K562 (cell line): ENCODE measurements at regions not wholly inside any gene's neighbourhood (a gene's known extent, or its start where the extent isn't known, plus 50 kb on each side); places are given as distances from the start of the nearest gene placed in this dataset.

Experiments
- ATAC-seq: fragments of 200-7000 bp; cut with Tn5 transposase; 3 replicates; pipeline ENCODE4 v1.9.1; 2020; ENCODE audit warnings: moderate library complexity
- BruUV-seq: library from RNA; stranded (reverse); fragments of 400-500 nt; replicated peaks from 2 replicates; lab custom pipeline; 2021; lab: Mats Ljungman, UMichigan
- CTCF ChIA-PET: fragments of 300-600 bp; formaldehyde crosslinking; extraction: SDS; loops from one replicate; lab custom pipeline; 2021; ENCODE audit warnings: low intra/inter-chr PET ratio; lab: Yijun Ruan, JAX
- POLR2A ChIA-PET: fragments of 300-600, 350-650 bp; sonication (Branson Sonifier 250); formaldehyde crosslinking; extraction: SDS; loops from one replicate; lab custom pipeline; 2021; ENCODE audit warnings: antibody characterized with exemption, inconsistent platforms; lab: Yijun Ruan, JAX
- DNase-seq, 4 experiments: peaks; one replicate each; pipeline versions ENCODE4 v3.0.0 to v3.0.0-alpha.2; 2011 to 2018; ENCODE audit warnings: low spot score in 3 of 4, mixed read lengths in 3 of 4; ENCODE audit errors: extremely low read depth in 1 of 4
- FAIRE-seq: peaks from 2 replicates; lab custom pipeline; 2011; peaks lifted over from hg19 to GRCh38; lab: Jason Lieb, UNC
- H2AFZ ChIP-seq: 2 replicates; pipeline ENCODE4 v1.6.0; 2011; ENCODE audit warnings: low read depth, low read length, control low read depth, inconsistent platforms
- H3K27ac ChIP-seq: fragments of 200-600 bp; 3 replicates; pipeline ENCODE4 v1.8.0; 2011; ENCODE audit warnings: low read depth, mild to moderate bottlenecking, control low read depth, inconsistent platforms, low read length, moderate library complexity, mixed read lengths; ENCODE audit errors: extremely low read depth
- H3K27me3 ChIP-seq, 2 experiments: fragments of 300-600 bp in 1 of 2; 2 replicates in 1 of 2; 3 replicates in 1 of 2; pipeline versions ENCODE4 v1.6.0 to v1.8.0; 2011; ENCODE audit warnings: inconsistent platforms in 2 of 2, low read length in 2 of 2, mild to moderate bottlenecking in 1 of 2, mixed read lengths in 1 of 2, moderate library complexity in 1 of 2; ENCODE audit not compliant: control insufficient read depth in 2 of 2, insufficient read depth in 2 of 2
- H3K36me3 ChIP-seq: fragments of 300-600 bp; 3 replicates; pipeline ENCODE4 v1.8.0; 2011; ENCODE audit warnings: mild to moderate bottlenecking, low read length, inconsistent platforms; ENCODE audit not compliant: control insufficient read depth, insufficient read depth
- H3K4me1 ChIP-seq, 2 experiments: fragments of 200-600 bp in 1 of 2; replicated peaks in 1 of 2; 2 replicates in 1 of 2; 3 replicates in 1 of 2; pipeline versions ENCODE4 v1.5.1 to v1.8.0; 2011; ENCODE audit warnings: inconsistent platforms in 2 of 2, low read length in 2 of 2, mild to moderate bottlenecking in 1 of 2, mixed read lengths in 1 of 2, moderate library complexity in 1 of 2; ENCODE audit not compliant: control insufficient read depth in 2 of 2, insufficient read depth in 2 of 2
- H3K4me2 ChIP-seq: 2 replicates; pipeline ENCODE4 v1.6.1; 2011; ENCODE audit warnings: low read length, control low read depth, inconsistent platforms, mixed read lengths; ENCODE audit not compliant: insufficient read depth
- H3K4me3 ChIP-seq: fragments of 200-600 bp; sonication (generic), shearing (Covaris generic); 2 replicates; pipeline ENCODE4 v1.5.1; 2016; ENCODE audit warnings: control low read depth, inconsistent platforms
- H3K79me2 ChIP-seq: fragments of 200-600 bp; 3 replicates; pipeline ENCODE4 v1.8.0; 2011; ENCODE audit warnings: low read length, inconsistent platforms; ENCODE audit not compliant: control insufficient read depth, insufficient read depth
- H3K9ac ChIP-seq, 2 experiments: 2 replicates each; pipeline versions ENCODE4 v1.6.0 to v1.6.1; 2011; ENCODE audit warnings: low read depth in 2 of 2, low read length in 2 of 2, control low read depth in 1 of 2, inconsistent platforms in 1 of 2, mild to moderate bottlenecking in 1 of 2, mixed read lengths in 1 of 2; ENCODE audit not compliant: insufficient read depth in 1 of 2
- H3K9me1 ChIP-seq: one replicate; pipeline ENCODE4 v1.6.0; 2011; ENCODE audit warnings: inconsistent platforms, mild to moderate bottlenecking, low read length, moderate library complexity; ENCODE audit not compliant: control insufficient read depth, insufficient read depth
- H3K9me3 ChIP-seq: replicated peaks from 2 replicates; pipeline ENCODE4 v1.5.1; 2011; ENCODE audit warnings: low read depth, low read length, inconsistent platforms; ENCODE audit not compliant: control insufficient read depth, insufficient read depth
- H4K20me1 ChIP-seq: replicated peaks from 2 replicates; pipeline ENCODE4 v1.6.1; 2011; ENCODE audit warnings: low read length, inconsistent platforms, mixed read lengths; ENCODE audit not compliant: control insufficient read depth, insufficient read depth
- CBX3 ChIP-seq, 2 experiments: IDR thresholded peaks; 1 replicate in 1 of 2; 2 replicates in 1 of 2; pipeline ENCODE4 v1.6.1; 2012; ENCODE audit warnings: inconsistent platforms in 2 of 2, low read length in 2 of 2, borderline replicate concordance in 1 of 2, control low read depth in 1 of 2
- ELF2 ChIP-seq: fragments of 250-450 bp; sonication (Bioruptor Pico); IDR thresholded peaks from 2 replicates; pipeline ENCODE4 v1.5.0; 2021; ENCODE audit warnings: mild to moderate bottlenecking
- POLR2AphosphoS2 ChIP-seq: IDR thresholded peaks from 2 replicates; pipeline ENCODE4 v1.6.1; 2012; ENCODE audit warnings: low read length, improper control_type of control experiment
- POLR2B ChIP-seq: fragments of 450-650 bp; IDR thresholded peaks from 2 replicates; pipeline ENCODE4 v1.6.1; 2018; ENCODE audit warnings: low read depth; ENCODE audit not compliant: partially characterized antibody
- WGBS: fragments of 100-300 bp; shearing (Covaris generic); methylation state at CpG from one replicate; pipeline ENCODE4 v1.1.6; 2016; ENCODE audit warnings: low coverage, mixed read lengths; ENCODE audit not compliant: insufficient coverage; ENCODE audit errors: missing lambda C conversion rate; 5-methylcytosine and 5-hydroxymethylcytosine counted together
- in situ Hi-C: fragments of 300-500 bp; cut with MboI; formaldehyde crosslinking; loops from 4 replicates; pipeline ENCODE4 v1.15.0; 2018; ENCODE audit warnings: inconsistent platforms, mixed read lengths
- intact Hi-C: fragments of 100-400 bp; cut with micrococcal nuclease; formaldehyde crosslinking; loops from 2 replicates; pipeline ENCODE4 v1.14.2; 2022
- TF ChIP-seq, protein P1 (sequence below): fragments of 250-450 bp; sonication (Bioruptor Pico); IDR thresholded peaks from 2 replicates; pipeline ENCODE4 v1.5.0; 2021
- TF ChIP-seq, protein P2 (sequence below): fragments of 250-450 bp; sonication (Bioruptor Pico); IDR thresholded peaks from 2 replicates; pipeline ENCODE4 v1.9.0; 2021; ENCODE audit warnings: mild to moderate bottlenecking, inconsistent platforms

DNA sequence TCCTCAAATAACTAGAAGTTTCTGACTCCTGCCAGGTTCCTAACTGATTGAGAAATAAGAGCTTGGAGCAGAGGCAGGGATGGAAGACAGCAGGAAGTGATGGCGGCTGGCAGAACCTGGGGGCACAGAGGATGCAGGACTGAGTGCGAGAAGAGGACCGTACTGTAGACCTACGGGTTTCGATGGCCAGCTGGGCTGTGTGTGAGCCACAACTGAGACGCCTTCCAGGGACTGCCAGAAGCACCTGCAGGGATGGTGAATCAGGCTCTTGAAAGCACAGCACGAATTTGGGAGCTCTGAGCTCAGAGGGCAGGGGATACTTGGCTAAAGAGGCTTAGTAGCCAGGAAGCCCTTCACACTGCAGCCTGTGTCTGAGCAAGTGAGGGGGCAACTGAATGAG is 165.6 kb downstream of the ABHD5 start:
- peaks cover 6% of the 10 kb centered on the region; the same call in 1 of the 2 replicates for H4K20me1 ChIP-seq
- no peak overlapping the region for H3K4me3 ChIP-seq
- TF ChIP-seq POLR2AphosphoS2: no peak
- TF ChIP-seq, protein P1, sequence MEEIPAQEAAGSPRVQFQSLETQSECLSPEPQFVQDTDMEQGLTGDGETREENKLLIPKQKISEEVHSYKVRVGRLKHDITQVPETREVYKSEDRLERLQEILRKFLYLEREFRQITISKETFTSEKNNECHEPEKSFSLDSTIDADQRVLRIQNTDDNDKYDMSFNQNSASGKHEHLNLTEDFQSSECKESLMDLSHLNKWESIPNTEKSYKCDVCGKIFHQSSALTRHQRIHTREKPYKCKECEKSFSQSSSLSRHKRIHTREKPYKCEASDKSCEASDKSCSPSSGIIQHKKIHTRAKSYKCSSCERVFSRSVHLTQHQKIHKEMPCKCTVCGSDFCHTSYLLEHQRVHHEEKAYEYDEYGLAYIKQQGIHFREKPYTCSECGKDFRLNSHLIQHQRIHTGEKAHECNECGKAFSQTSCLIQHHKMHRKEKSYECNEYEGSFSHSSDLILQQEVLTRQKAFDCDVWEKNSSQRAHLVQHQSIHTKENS (CRISPR knock-in tag): no peak
- no peak for TF ChIP-seq CBX3 (IDR thresholded peaks at IDR 0.05; ENCODE audit: borderline replicate concordance in 1 of 2, low read length in 2 of 2)
- TF ChIP-seq POLR2B: no peak
- TF ChIP-seq, protein P2, sequence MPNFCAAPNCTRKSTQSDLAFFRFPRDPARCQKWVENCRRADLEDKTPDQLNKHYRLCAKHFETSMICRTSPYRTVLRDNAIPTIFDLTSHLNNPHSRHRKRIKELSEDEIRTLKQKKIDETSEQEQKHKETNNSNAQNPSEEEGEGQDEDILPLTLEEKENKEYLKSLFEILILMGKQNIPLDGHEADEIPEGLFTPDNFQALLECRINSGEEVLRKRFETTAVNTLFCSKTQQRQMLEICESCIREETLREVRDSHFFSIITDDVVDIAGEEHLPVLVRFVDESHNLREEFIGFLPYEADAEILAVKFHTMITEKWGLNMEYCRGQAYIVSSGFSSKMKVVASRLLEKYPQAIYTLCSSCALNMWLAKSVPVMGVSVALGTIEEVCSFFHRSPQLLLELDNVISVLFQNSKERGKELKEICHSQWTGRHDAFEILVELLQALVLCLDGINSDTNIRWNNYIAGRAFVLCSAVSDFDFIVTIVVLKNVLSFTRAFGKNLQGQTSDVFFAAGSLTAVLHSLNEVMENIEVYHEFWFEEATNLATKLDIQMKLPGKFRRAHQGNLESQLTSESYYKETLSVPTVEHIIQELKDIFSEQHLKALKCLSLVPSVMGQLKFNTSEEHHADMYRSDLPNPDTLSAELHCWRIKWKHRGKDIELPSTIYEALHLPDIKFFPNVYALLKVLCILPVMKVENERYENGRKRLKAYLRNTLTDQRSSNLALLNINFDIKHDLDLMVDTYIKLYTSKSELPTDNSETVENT (CRISPR knock-in tag): no peak
- no peak for TF ChIP-seq ELF2 (CRISPR knock-in tag)
- ChIA-PET POLR2A (interaction anchor here (0.7 to 1.7 kb wide), 5 partner anchors 9 to 61 kb away, joined by 3 to 7 read pairs (median 4); no protein-coding TSS in a partner anchor), CTCF (no interaction called here)
- in situ Hi-C loops: no loop called here
- DNase-seq (no peak), FAIRE-seq (no peak), ATAC-seq (no peak)
- H3K36me3 ChIP-seq: no peaks in the 10 kb centered on the region
- no peak overlapping the region for H3K4me2 ChIP-seq
- no peak overlapping the region for H3K27ac ChIP-seq
- intact Hi-C loops: no loop called here
- no peaks in the 10 kb centered on the region for H3K9me1 ChIP-seq
- H3K4me1 ChIP-seq: 0 out of 5 replicates have a peak, but pooled peaks cover 0 to 2% of the 10 kb centered on the region in 2 experiments
- H2AFZ ChIP-seq: no peak overlapping the region
- no peak overlapping the region for H3K9ac ChIP-seq
- peaks cover 15 to 51% of the 10 kb centered on the region in 2 experiments; a peak in 3 of 5 replicates for H3K27me3 ChIP-seq
- WGBS: 0% methylated on average over 7 of the region's 7 CpGs
- H3K79me2 ChIP-seq: no peaks in the 10 kb centered on the region
- BruUV-seq: no TSS peak
- no peaks in the 10 kb centered on the region for H3K9me3 ChIP-seq
